ENCODE measurements at regions not wholly inside any gene's neighbourhood (a gene's known extent, or its start where the extent isn't known, plus 50 kb on each side); places are given as distances from the start of the nearest gene placed in this dataset.

DNA sequence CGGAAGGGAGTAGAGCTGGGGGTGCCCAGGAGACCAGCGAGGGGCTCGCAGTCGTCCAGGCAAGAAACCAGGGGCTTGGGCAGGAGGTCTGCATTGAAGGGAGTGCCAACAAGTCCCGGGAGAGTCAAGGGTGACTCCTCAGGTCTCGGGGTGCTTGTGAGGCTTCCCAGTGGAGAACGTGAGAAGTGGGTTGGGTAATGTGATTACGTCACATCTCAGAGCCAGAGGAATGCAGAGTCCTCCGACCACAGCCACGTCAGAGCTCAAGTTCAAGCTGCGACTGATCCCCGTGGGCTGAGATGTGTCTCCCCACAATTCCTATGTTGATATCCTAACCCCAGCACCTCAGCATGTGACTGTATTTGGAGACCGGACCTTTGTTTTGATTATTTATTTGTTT is 89.7 kb upstream of the SHANK2 start:
- H3K27me3 ChIP-seq (ENCODE audit: insufficient read depth, poor library complexity, severe bottlenecking), result peaks cover 3% of the 10 kb centered on the region
- H3K4me3 ChIP-seq (replicated peaks; ENCODE audit: insufficient read depth, low read length), result no peak overlapping the region
- no peak overlapping the region for H3K27ac ChIP-seq (replicated peaks)
- DNase-seq (ENCODE audit: low read depth in 1 of 2, low spot score in 1 of 2), result no peak
- TF ChIP-seq, protein P1, sequence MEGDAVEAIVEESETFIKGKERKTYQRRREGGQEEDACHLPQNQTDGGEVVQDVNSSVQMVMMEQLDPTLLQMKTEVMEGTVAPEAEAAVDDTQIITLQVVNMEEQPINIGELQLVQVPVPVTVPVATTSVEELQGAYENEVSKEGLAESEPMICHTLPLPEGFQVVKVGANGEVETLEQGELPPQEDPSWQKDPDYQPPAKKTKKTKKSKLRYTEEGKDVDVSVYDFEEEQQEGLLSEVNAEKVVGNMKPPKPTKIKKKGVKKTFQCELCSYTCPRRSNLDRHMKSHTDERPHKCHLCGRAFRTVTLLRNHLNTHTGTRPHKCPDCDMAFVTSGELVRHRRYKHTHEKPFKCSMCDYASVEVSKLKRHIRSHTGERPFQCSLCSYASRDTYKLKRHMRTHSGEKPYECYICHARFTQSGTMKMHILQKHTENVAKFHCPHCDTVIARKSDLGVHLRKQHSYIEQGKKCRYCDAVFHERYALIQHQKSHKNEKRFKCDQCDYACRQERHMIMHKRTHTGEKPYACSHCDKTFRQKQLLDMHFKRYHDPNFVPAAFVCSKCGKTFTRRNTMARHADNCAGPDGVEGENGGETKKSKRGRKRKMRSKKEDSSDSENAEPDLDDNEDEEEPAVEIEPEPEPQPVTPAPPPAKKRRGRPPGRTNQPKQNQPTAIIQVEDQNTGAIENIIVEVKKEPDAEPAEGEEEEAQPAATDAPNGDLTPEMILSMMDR (IDR thresholded peaks at IDR 0.05; ENCODE audit: insufficient read depth, low read length), result no peak
- TF ChIP-seq POLR2AphosphoS5 (IDR thresholded peaks at IDR 0.05; ENCODE audit: low read depth) (no peak), SPI1 (IDR thresholded peaks at IDR 0.05; ENCODE audit: borderline replicate concordance, low read depth) (no peak), GABPA (IDR thresholded peaks at IDR 0.05; ENCODE audit: low read depth) (no peak)
- TF ChIP-seq, protein P2, sequence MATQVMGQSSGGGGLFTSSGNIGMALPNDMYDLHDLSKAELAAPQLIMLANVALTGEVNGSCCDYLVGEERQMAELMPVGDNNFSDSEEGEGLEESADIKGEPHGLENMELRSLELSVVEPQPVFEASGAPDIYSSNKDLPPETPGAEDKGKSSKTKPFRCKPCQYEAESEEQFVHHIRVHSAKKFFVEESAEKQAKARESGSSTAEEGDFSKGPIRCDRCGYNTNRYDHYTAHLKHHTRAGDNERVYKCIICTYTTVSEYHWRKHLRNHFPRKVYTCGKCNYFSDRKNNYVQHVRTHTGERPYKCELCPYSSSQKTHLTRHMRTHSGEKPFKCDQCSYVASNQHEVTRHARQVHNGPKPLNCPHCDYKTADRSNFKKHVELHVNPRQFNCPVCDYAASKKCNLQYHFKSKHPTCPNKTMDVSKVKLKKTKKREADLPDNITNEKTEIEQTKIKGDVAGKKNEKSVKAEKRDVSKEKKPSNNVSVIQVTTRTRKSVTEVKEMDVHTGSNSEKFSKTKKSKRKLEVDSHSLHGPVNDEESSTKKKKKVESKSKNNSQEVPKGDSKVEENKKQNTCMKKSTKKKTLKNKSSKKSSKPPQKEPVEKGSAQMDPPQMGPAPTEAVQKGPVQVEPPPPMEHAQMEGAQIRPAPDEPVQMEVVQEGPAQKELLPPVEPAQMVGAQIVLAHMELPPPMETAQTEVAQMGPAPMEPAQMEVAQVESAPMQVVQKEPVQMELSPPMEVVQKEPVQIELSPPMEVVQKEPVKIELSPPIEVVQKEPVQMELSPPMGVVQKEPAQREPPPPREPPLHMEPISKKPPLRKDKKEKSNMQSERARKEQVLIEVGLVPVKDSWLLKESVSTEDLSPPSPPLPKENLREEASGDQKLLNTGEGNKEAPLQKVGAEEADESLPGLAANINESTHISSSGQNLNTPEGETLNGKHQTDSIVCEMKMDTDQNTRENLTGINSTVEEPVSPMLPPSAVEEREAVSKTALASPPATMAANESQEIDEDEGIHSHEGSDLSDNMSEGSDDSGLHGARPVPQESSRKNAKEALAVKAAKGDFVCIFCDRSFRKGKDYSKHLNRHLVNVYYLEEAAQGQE (IDR thresholded peaks at IDR 0.05; ENCODE audit: insufficient replicate concordance, low read depth), result no peak

DNA sequence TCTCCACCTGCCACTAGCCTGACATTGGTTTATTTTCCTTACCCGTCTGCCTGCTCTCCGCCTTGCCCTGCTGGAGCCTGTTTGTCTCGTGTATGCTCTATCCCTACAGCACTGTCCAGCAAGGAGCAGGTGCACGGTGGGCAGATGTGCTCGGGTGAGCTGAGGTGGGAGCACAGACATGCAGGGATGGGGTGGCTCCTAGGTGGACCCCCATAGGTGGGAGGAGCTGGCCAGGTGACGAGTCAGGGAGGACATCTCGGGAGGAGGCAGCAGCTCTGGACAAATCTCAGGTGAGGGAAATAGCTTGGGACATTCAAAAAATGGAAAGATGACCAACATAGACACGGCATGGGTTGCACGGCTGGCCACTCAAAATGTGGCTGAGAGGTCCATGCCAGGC is 89.2 kb upstream of the SHANK2 start:
- H3K4me3 ChIP-seq (replicated peaks; ENCODE audit: insufficient read depth, low read length), result no peak overlapping the region
- no peak for TF ChIP-seq POLR2AphosphoS5 (IDR thresholded peaks at IDR 0.05; ENCODE audit: low read depth)
- TF ChIP-seq, protein P2 (IDR thresholded peaks at IDR 0.05; ENCODE audit: insufficient replicate concordance, low read depth), result no peak
- no peak for TF ChIP-seq GABPA (IDR thresholded peaks at IDR 0.05; ENCODE audit: low read depth)
- TF ChIP-seq SPI1 (IDR thresholded peaks at IDR 0.05; ENCODE audit: borderline replicate concordance, low read depth), result no peak
- TF ChIP-seq, protein P1 (IDR thresholded peaks at IDR 0.05; ENCODE audit: insufficient read depth, low read length), result no peak
- DNase-seq (ENCODE audit: low read depth in 1 of 2, low spot score in 1 of 2), result no peak
- peaks cover 3% of the 10 kb centered on the region for H3K27me3 ChIP-seq (ENCODE audit: insufficient read depth, poor library complexity, severe bottlenecking)
- no peak overlapping the region for H3K27ac ChIP-seq (replicated peaks)

DNA sequence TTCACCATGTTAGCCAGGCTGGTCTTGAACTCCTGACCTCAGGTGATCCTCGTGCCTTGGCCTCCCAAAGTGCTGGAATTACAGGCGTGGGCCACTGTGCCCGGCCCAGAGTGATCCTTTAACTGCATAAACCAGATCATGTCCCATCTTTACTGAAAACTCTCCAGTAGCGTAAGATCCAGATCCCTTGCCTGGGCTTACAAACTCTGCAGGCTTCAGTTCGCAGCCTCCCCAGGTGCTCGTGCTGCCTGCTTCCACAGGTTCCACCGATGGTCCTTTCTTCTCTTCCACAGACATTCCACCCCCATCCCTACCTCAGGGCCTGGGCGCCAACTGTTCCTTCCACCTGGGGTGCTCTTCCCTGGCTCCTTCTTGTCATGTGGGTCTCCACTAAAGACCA is 88.8 kb upstream of the SHANK2 start:
- TF ChIP-seq, protein P2 (IDR thresholded peaks at IDR 0.05; ENCODE audit: insufficient replicate concordance, low read depth), result no peak
- TF ChIP-seq SPI1 (IDR thresholded peaks at IDR 0.05; ENCODE audit: borderline replicate concordance, low read depth) (no peak), POLR2AphosphoS5 (IDR thresholded peaks at IDR 0.05; ENCODE audit: low read depth) (no peak), GABPA (IDR thresholded peaks at IDR 0.05; ENCODE audit: low read depth) (no peak)
- TF ChIP-seq, protein P1 (IDR thresholded peaks at IDR 0.05; ENCODE audit: insufficient read depth, low read length), result no peak

More for the DNA sequence above, 88.8 kb upstream of the SHANK2 start:
- H3K4me3 ChIP-seq (replicated peaks; ENCODE audit: insufficient read depth, low read length), result no peak overlapping the region
- DNase-seq (ENCODE audit: low read depth in 1 of 2, low spot score in 1 of 2), result no peak
- no peak overlapping the region for H3K27ac ChIP-seq (replicated peaks)
- no peaks in the 10 kb centered on the region for H3K27me3 ChIP-seq (ENCODE audit: insufficient read depth, poor library complexity, severe bottlenecking)

All from HL-60 (cell line).